ENCODE measurements at regions not wholly inside any gene's neighbourhood (a gene's known extent, or its start where the extent isn't known, plus 50 kb on each side); places are given as distances from the start of the nearest gene placed in this dataset.

GRCh38 chr6:99186417-99186816 is 163.1 kb downstream of the FAXC start:
- no peaks in the 10 kb centered on the region for H3K9me2 ChIP-seq (ENCODE audit: low read depth, low read length)
- no peaks in the 10 kb centered on the region for H3K36me3 ChIP-seq (ENCODE audit: insufficient read depth, low read length)
- H3K27ac ChIP-seq (ENCODE audit: low read depth, low read length, poor library complexity, severe bottlenecking), result no peak overlapping the region
- H3K27me3 ChIP-seq (ENCODE audit: insufficient read depth, low read length), result no peaks in the 10 kb centered on the region
- no peaks in the 10 kb centered on the region for H4K20me1 ChIP-seq (ENCODE audit: insufficient read depth, low read length)
- no peak overlapping the region for H2AFZ ChIP-seq (ENCODE audit: low read length)
- no peaks in the 10 kb centered on the region for H3K4me1 ChIP-seq (ENCODE audit: insufficient read depth, low read length, severe bottlenecking)
- H3K4me2 ChIP-seq (ENCODE audit: low read length), result no peak overlapping the region
- no peak overlapping the region for H3K4me3 ChIP-seq (ENCODE audit: low read depth, low read length, poor library complexity, severe bottlenecking)
- no peaks in the 10 kb centered on the region for H3F3A ChIP-seq (ENCODE audit: insufficient read depth, low read length)
- no peaks in the 10 kb centered on the region for H3K9me3 ChIP-seq (ENCODE audit: low read length)
- H3K9ac ChIP-seq (ENCODE audit: low read length), result no peak overlapping the region
- no peak for TF ChIP-seq CTCF (IDR thresholded peaks at IDR 0.05; ENCODE audit: low read length)
- no peak for TF ChIP-seq EZH2 (IDR thresholded peaks at IDR 0.05; ENCODE audit: borderline replicate concordance, low read length)
- no peaks in the 10 kb centered on the region for H3K79me2 ChIP-seq (ENCODE audit: insufficient read depth, low read length)

- no peak overlapping the region for H3K27ac ChIP-seq (ENCODE audit: low read depth, low read length, poor library complexity, severe bottlenecking)
- no peaks in the 10 kb centered on the region for H3K27me3 ChIP-seq (ENCODE audit: insufficient read depth, low read length)
- no peaks in the 10 kb centered on the region for H4K20me1 ChIP-seq (ENCODE audit: insufficient read depth, low read length)
- TF ChIP-seq CTCF (IDR thresholded peaks at IDR 0.05; ENCODE audit: low read length), result no peak
- TF ChIP-seq EZH2 (IDR thresholded peaks at IDR 0.05; ENCODE audit: borderline replicate concordance, low read length), result no peak
- H3K9me3 ChIP-seq (ENCODE audit: low read length), result 0 out of 2 replicates have a peak, but pooled peaks cover 2% of the 10 kb centered on the region
- no peaks in the 10 kb centered on the region for H3K36me3 ChIP-seq (ENCODE audit: insufficient read depth, low read length)
- H3K79me2 ChIP-seq (ENCODE audit: insufficient read depth, low read length), result no peaks in the 10 kb centered on the region
- H3K4me3 ChIP-seq (ENCODE audit: low read depth, low read length, poor library complexity, severe bottlenecking), result no peak overlapping the region
- H3K4me1 ChIP-seq (ENCODE audit: insufficient read depth, low read length, severe bottlenecking), result no peaks in the 10 kb centered on the region
- H3F3A ChIP-seq (ENCODE audit: insufficient read depth, low read length), result no peaks in the 10 kb centered on the region
- no peak overlapping the region for H3K9ac ChIP-seq (ENCODE audit: low read length)
- H3K4me2 ChIP-seq (ENCODE audit: low read length), result no peak overlapping the region
- no peaks in the 10 kb centered on the region for H3K9me2 ChIP-seq (ENCODE audit: low read depth, low read length)
- H2AFZ ChIP-seq (ENCODE audit: low read length), result no peak overlapping the region
Observed at GRCh38 chr6:99185525-99185924, 163.9 kb downstream of the FAXC start.

- Histone ChIP-seq H2AFZ (ENCODE audit: low read length) (no peak overlapping the region), H3K79me2 (ENCODE audit: insufficient read depth, low read length) (no peaks in the 10 kb centered on the region), H3K9ac (ENCODE audit: low read length) (no peak overlapping the region)
Observed at GRCh38 chr6:99184696-99185095, 164.8 kb downstream of the FAXC start.

More at GRCh38 chr6:99184696-99185095, 164.8 kb downstream of the FAXC start:
- Histone ChIP-seq H3F3A (ENCODE audit: insufficient read depth, low read length) (no peaks in the 10 kb centered on the region), H3K36me3 (ENCODE audit: insufficient read depth, low read length) (no peaks in the 10 kb centered on the region), H3K27ac (ENCODE audit: low read depth, low read length, poor library complexity, severe bottlenecking) (no peak overlapping the region), H3K4me2 (ENCODE audit: low read length) (no peak overlapping the region), H3K4me1 (ENCODE audit: insufficient read depth, low read length, severe bottlenecking) (no peaks in the 10 kb centered on the region), H4K20me1 (ENCODE audit: insufficient read depth, low read length) (no peaks in the 10 kb centered on the region), H3K4me3 (ENCODE audit: low read depth, low read length, poor library complexity, severe bottlenecking) (no peak overlapping the region), H3K9me3 (ENCODE audit: low read length) (0 out of 2 replicates have a peak, but pooled peaks cover 2% of the 10 kb centered on the region), H3K9me2 (ENCODE audit: low read depth, low read length) (no peaks in the 10 kb centered on the region), H3K27me3 (ENCODE audit: insufficient read depth, low read length) (no peaks in the 10 kb centered on the region)
- no peak for TF ChIP-seq CTCF (IDR thresholded peaks at IDR 0.05; ENCODE audit: low read length)
- TF ChIP-seq EZH2 (IDR thresholded peaks at IDR 0.05; ENCODE audit: borderline replicate concordance, low read length), result no peak

Data from OCI-LY1 (cell line).